Activated CD4-positive, alpha-beta T cell treated with anti-CD3 and anti-CD28 coated beads for 36 hours (primary cell): ENCODE measurements at regions not wholly inside any gene's neighbourhood (a gene's known extent, or its start where the extent isn't known, plus 50 kb on each side); places are given as distances from the start of the nearest gene placed in this dataset.
A peak's percentile ranks its signal among the peaks of the same experiment; 100 is the strongest.

Experiments used
- ATAC-seq: fragments of 200-7000 bp; cut with Tn5 transposase; one replicate; pipeline ENCODE4 v1.10.0; 2021; ENCODE audit warnings: mild to moderate bottlenecking, moderate library complexity
- CTCF ChIA-PET: fragments of 350-600 bp; sonication (Branson Sonifier 250); formaldehyde crosslinking; loops from one replicate; lab custom pipeline; 2021; ENCODE audit warnings: antibody characterized with exemption; lab: Charles Lee
- POLR2A ChIA-PET: fragments of 350-600 bp; sonication (Branson Sonifier 250); formaldehyde crosslinking; loops from one replicate; lab custom pipeline; 2021; ENCODE audit warnings: antibody characterized with exemption, inconsistent platforms; lab: Charles Lee
- DNase-seq: peaks from one replicate; pipeline ENCODE4 v3.0.0-alpha.2; 2020
- H3K27ac Mint-ChIP-seq: one replicate; pipeline ENCODE4 v1.8.0; 2021; ENCODE audit warnings: mixed read lengths
- H3K27me3 Mint-ChIP-seq: one replicate; pipeline ENCODE4 v1.8.0; 2021; ENCODE audit warnings: mixed read lengths
- H3K36me3 Mint-ChIP-seq: one replicate; pipeline ENCODE4 v1.8.0; 2021; ENCODE audit warnings: low read depth, mixed read lengths
- H3K4me1 Mint-ChIP-seq: one replicate; pipeline ENCODE4 v1.8.0; 2021; ENCODE audit warnings: mixed read lengths
- H3K4me3 Mint-ChIP-seq: one replicate; pipeline ENCODE4 v1.8.0; 2021; ENCODE audit warnings: mild to moderate bottlenecking, moderate library complexity, mixed read lengths
- H3K9me3 Mint-ChIP-seq: one replicate; pipeline ENCODE4 v1.8.0; 2021; ENCODE audit warnings: low read depth, mixed read lengths
- intact Hi-C, 2 experiments: fragments of 100-400 bp; cut with DNase I in 1 of 2; cut with micrococcal nuclease in 1 of 2; formaldehyde crosslinking; loops; one replicate each; pipeline versions ENCODE4 v1.14.2 to v1.15.1; 2022 to 2024; cut with DNase I, micrococcal nuclease

- intact Hi-C loops, result no loop called here
- H3K27ac Mint-ChIP-seq, result no peak overlapping the region
- H3K36me3 Mint-ChIP-seq, result no peaks in the 10 kb centered on the region
- no peak for DNase-seq
- H3K4me3 Mint-ChIP-seq, result no peak overlapping the region
- CTCF ChIA-PET, result no interaction called here
- POLR2A ChIA-PET, result no interaction called here
- no peak for ATAC-seq
- H3K4me1 Mint-ChIP-seq, result no peaks in the 10 kb centered on the region
- peaks cover 9% of the 10 kb centered on the region for H3K27me3 Mint-ChIP-seq
- peaks cover 6% of the 10 kb centered on the region for H3K9me3 Mint-ChIP-seq
Measured at GRCh38 chr10:132129431-132129830, 57.3 kb upstream of the DPYSL4 start.

DNA sequence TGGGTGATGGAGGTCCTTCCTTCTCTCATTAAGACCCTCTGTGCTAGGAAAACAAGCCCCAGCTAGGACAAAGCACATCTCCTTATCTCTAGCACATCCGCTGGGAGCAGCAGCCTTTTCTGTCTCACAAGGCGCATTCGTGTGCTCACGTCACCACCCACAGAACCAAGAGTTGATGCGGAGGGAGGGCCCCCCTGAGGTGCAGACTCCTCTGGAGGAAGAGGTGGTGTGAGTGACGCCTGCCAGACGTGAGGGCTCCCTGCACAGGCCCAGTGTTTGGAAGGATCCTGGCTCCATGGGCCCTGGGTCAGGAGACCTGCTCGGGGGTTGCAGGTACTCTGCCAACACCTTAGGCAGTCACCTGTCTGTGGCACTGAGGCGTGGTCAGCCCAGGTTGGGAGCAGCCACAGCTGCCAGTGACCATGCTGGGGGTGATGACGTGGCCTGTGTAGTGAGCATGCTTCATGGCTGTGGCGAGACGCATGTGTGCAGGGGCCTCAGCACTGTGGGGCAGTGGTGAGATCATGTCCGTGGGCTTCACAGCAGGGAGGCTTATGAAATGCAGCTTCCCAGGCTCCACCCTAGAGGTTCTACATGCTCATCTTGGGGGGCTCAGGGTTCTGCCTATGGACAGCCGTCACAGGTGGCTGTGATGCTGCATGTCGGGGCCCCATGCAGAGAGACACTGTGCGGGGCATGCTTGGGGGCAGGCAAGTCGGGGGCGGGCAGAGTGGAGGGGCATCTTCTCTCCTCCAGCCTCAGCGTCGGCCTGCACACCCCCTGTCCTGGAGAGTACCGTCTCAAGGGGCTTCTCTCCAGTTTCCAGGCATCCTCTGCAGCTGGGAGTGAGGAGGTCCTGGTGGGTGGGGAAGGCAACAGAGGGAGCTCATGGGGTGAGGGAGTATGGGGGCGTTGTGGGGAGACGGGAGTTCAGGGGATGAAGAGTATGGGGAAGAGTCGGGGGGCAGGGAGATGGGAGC is 56.2 kb upstream of the DPYSL4 start:
- POLR2A ChIA-PET, result interaction anchor here (0.6 kb wide), 1 partner anchor 120 kb away, joined by 3 read pairs; no protein-coding TSS in a partner anchor
- peaks cover 9% of the 10 kb centered on the region for H3K27me3 Mint-ChIP-seq
- no peaks in the 10 kb centered on the region for H3K4me1 Mint-ChIP-seq
- CTCF ChIA-PET, result interaction anchor here (2.2 kb wide), 1 partner anchor 12 kb away, joined by 6 read pairs; no protein-coding TSS in a partner anchor
- H3K36me3 Mint-ChIP-seq, result no peaks in the 10 kb centered on the region
- DNase-seq (no peak), ATAC-seq (no peak)
- H3K27ac Mint-ChIP-seq, result no peak overlapping the region
- no peak overlapping the region for H3K4me3 Mint-ChIP-seq
- H3K9me3 Mint-ChIP-seq, result peaks cover 6% of the 10 kb centered on the region
- intact Hi-C loops, result loop anchor here in 1 of 2 experiments (5.0 kb wide), 1 partner anchor 383 kb away; no protein-coding TSS in a partner anchor

GRCh38 chr10:132131581-132132420 is 54.9 kb upstream of the DPYSL4 start:
- ATAC-seq, result no peak
- DNase-seq, result no peak
- intact Hi-C loops, result loop anchor here in 1 of 2 experiments (5.0 kb wide), 1 partner anchor 384 kb away; no protein-coding TSS in a partner anchor
- ChIA-PET POLR2A (no interaction called here), CTCF (interaction anchor here (2.2 kb wide), 1 partner anchor 11 kb away, joined by 6 read pairs; no protein-coding TSS in a partner anchor)
- H3K4me1 Mint-ChIP-seq, result no peaks in the 10 kb centered on the region
- H3K27ac Mint-ChIP-seq, result no peak overlapping the region
- H3K36me3 Mint-ChIP-seq, result no peaks in the 10 kb centered on the region
- peaks cover 9% of the 10 kb centered on the region for H3K27me3 Mint-ChIP-seq
- peaks cover 6% of the 10 kb centered on the region for H3K9me3 Mint-ChIP-seq
- no peak overlapping the region for H3K4me3 Mint-ChIP-seq

DNA sequence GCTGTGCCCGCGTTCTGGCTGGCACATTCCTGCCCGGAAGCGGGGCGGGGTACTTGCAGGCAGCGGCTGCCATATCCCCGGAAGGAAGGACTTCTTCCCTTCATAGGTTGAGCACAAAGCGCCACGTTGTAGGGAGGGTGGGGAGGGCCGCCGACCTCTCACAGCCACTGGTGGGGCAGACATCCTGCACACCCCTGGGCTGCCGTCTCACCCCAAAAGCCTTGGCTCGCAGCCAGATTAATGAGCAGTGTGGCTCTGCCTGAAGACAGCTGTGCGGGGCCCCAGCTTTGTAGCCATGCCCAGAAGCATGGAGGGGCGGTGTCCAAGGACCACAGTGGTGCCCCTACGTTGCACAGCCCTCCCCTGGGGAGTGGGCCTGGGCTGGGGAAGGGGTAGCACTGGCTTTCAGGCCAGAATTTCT is 54.3 kb upstream of the DPYSL4 start:
- ChIA-PET POLR2A (no interaction called here), CTCF (no interaction called here)
- H3K27ac Mint-ChIP-seq, result no peak overlapping the region
- H3K4me1 Mint-ChIP-seq, result no peaks in the 10 kb centered on the region
- intact Hi-C loops, result loop anchor here in 1 of 2 experiments (5.0 kb wide), 1 partner anchor 385 kb away; no protein-coding TSS in a partner anchor
- peaks cover 6% of the 10 kb centered on the region for H3K9me3 Mint-ChIP-seq
- ATAC-seq (no peak), DNase-seq (no peak)
- peaks cover 9% of the 10 kb centered on the region for H3K27me3 Mint-ChIP-seq
- no peaks in the 10 kb centered on the region for H3K36me3 Mint-ChIP-seq
- H3K4me3 Mint-ChIP-seq, result no peak overlapping the region

- Mint-ChIP-seq H3K4me1 (no peaks in the 10 kb centered on the region), H3K9me3 (peaks cover 4% of the 10 kb centered on the region), H3K27ac (no peak overlapping the region), H3K4me3 (no peak overlapping the region), H3K27me3 (peaks cover 9% of the 10 kb centered on the region), H3K36me3 (no peaks in the 10 kb centered on the region)
- DNase-seq (no peak), ATAC-seq (no peak)
- ChIA-PET CTCF (no interaction called here), POLR2A (no interaction called here)
- intact Hi-C loops, result loop anchor here in 1 of 2 experiments (5.0 kb wide), 1 partner anchor 386 kb away; no protein-coding TSS in a partner anchor
Measured at GRCh38 chr10:132133005-132133404, 53.7 kb upstream of the DPYSL4 start.

- POLR2A ChIA-PET, result no interaction called here
- Mint-ChIP-seq H3K36me3 (no peaks in the 10 kb centered on the region), H3K4me1 (no peaks in the 10 kb centered on the region), H3K27me3 (peaks cover 9% of the 10 kb centered on the region), H3K27ac (no peak overlapping the region), H3K4me3 (no peak overlapping the region), H3K9me3 (peaks cover 3% of the 10 kb centered on the region)
- ATAC-seq (no peak), DNase-seq (peak; percentile 3)
- CTCF ChIA-PET, result interaction anchor here (1.1 kb wide), 1 partner anchor 10 kb away, joined by 3 read pairs; no protein-coding TSS in a partner anchor
- intact Hi-C loops, result loop anchor here in 1 of 2 experiments (5.0 kb wide), 1 partner anchor 386 kb away; no protein-coding TSS in a partner anchor
Measured at GRCh38 chr10:132133449-132134240, 53.1 kb upstream of the DPYSL4 start.

- ATAC-seq (no peak), DNase-seq (peak; percentile 1)
- Mint-ChIP-seq H3K27me3 (peaks cover 9% of the 10 kb centered on the region), H3K4me1 (no peaks in the 10 kb centered on the region), H3K9me3 (no peaks in the 10 kb centered on the region), H3K27ac (no peak overlapping the region), H3K36me3 (no peaks in the 10 kb centered on the region), H3K4me3 (no peak overlapping the region)
- ChIA-PET POLR2A (no interaction called here), CTCF (interaction anchor here (1.1 kb wide), 1 partner anchor 9 kb away, joined by 3 read pairs; no protein-coding TSS in a partner anchor)
- intact Hi-C loops, result loop anchor here in 1 of 2 experiments (5.0 kb wide), 1 partner anchor 387 kb away; no protein-coding TSS in a partner anchor
Measured at GRCh38 chr10:132134241-132135052, 52.3 kb upstream of the DPYSL4 start.

DNA sequence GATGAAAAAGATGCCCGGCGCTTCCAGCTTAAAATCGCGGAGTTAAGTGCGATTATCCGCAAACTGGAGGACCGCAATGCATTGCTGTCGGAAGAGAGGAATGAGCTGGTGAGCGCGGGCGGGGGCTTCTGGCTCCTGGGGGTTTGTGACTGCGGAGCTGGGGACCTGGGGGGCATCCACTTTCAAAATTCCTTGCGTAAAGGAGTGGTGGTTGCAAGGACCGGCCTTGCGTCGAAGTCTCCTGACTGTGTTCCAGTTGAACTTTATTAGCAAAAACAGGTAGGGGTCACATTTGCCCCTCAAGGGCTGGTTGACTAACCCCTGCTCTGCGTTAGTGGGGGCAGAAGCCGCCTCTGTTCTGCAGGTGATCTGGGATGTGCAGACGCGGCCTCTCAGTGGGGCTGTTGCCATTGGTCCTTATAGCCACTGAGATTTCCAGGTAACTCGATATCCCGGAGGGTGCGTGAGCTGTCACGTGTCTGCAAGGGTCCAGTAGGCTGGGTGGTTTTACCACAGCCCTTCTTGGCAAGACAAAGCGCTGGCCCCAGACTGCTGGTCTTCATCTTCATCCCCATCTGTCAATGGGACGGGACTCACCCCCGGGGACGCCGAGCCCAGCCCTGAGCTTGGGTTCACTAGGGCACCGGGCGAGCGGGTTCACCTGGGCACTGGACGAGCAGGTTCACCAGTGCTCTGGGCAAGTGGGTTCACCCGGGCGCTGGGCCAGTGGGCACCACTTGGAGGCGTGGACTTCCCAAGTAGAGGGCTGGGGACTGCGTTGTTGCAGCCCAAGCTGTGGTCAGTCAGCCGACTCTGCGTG is 51.5 kb upstream of the DPYSL4 start:
- Mint-ChIP-seq H3K27ac (no peak overlapping the region), H3K4me3 (no peak overlapping the region), H3K36me3 (no peaks in the 10 kb centered on the region), H3K9me3 (no peaks in the 10 kb centered on the region), H3K27me3 (peaks cover 9% of the 10 kb centered on the region), H3K4me1 (no peaks in the 10 kb centered on the region)
- DNase-seq (peak; percentile 0), ATAC-seq (no peak)
- ChIA-PET POLR2A (no interaction called here), CTCF (no interaction called here)
- intact Hi-C loops, result no loop called here

GRCh38 chr10:132136097-132136521 is 50.6 kb upstream of the DPYSL4 start:
- intact Hi-C loops, result no loop called here
- POLR2A ChIA-PET, result no interaction called here
- no peak for ATAC-seq
- no peaks in the 10 kb centered on the region for H3K36me3 Mint-ChIP-seq
- no peak overlapping the region for H3K4me3 Mint-ChIP-seq
- CTCF ChIA-PET, result interaction anchor here (0.6 kb wide), 1 partner anchor 262 kb away, joined by 3 read pairs; no protein-coding TSS in a partner anchor
- no peaks in the 10 kb centered on the region for H3K4me1 Mint-ChIP-seq
- H3K27ac Mint-ChIP-seq, result no peak overlapping the region
- H3K9me3 Mint-ChIP-seq, result no peaks in the 10 kb centered on the region
- peaks cover 8% of the 10 kb centered on the region for H3K27me3 Mint-ChIP-seq
- DNase-seq, result peak; percentile 3
